ENCODE measurements at regions not wholly inside any gene's neighbourhood (a gene's known extent, or its start where the extent isn't known, plus 50 kb on each side); places are given as distances from the start of the nearest gene placed in this dataset.

DNA sequence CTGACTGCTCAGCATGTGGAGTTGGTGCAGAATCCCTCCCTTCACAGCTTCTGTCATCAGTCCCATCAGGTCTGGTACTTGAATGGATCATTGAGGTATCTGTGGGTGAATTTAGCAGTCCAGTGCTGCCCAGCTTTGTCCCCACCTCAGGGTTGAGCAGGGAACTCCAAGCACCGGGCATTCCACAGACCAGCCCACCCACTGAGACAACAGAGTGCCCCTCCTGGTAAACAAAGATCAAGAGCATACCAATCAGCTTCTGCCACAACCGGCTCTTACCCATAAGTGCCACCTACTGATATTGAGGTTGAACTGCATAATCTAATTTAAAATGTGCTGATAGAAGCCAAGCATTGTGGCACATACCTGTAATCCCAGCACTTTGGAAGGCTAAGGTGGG is 57.1 kb upstream of the FXR1 start:
- no TSS peak for BruUV-seq (replicated peaks)
- CTCF ChIA-PET: no interaction called here
- Histone ChIP-seq H3K9me3 (ENCODE audit: low read depth, low read length, poor library complexity, severe bottlenecking) (no peaks in the 10 kb centered on the region), H3K4me1 (ENCODE audit: insufficient read depth, low read length, poor library complexity, severe bottlenecking) (no peaks in the 10 kb centered on the region), H3K27ac (ENCODE audit: low read depth, low read length, poor library complexity, severe bottlenecking) (no peak overlapping the region), H3K36me3 (ENCODE audit: insufficient read depth, low read length, poor library complexity, severe bottlenecking) (no peaks in the 10 kb centered on the region), H3K4me3 (ENCODE audit: low read depth, low read length, poor library complexity, severe bottlenecking) (no peak overlapping the region), H3K27me3 (replicated peaks; ENCODE audit: insufficient read depth, low read depth, low read length, poor library complexity) (peaks cover 32% of the 10 kb centered on the region)
- POLR2A ChIA-PET (ENCODE audit: low non-redundant PET): no interaction called here
- peak; percentile 23 for DNase-seq (ENCODE audit: low spot score)
- TF ChIP-seq, protein P1, sequence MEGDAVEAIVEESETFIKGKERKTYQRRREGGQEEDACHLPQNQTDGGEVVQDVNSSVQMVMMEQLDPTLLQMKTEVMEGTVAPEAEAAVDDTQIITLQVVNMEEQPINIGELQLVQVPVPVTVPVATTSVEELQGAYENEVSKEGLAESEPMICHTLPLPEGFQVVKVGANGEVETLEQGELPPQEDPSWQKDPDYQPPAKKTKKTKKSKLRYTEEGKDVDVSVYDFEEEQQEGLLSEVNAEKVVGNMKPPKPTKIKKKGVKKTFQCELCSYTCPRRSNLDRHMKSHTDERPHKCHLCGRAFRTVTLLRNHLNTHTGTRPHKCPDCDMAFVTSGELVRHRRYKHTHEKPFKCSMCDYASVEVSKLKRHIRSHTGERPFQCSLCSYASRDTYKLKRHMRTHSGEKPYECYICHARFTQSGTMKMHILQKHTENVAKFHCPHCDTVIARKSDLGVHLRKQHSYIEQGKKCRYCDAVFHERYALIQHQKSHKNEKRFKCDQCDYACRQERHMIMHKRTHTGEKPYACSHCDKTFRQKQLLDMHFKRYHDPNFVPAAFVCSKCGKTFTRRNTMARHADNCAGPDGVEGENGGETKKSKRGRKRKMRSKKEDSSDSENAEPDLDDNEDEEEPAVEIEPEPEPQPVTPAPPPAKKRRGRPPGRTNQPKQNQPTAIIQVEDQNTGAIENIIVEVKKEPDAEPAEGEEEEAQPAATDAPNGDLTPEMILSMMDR (conservative IDR thresholded peaks at IDR 0.05; ENCODE audit: low read depth, low read length): peak; percentile 44; the same call in 1 of the 2 replicates
- TF ChIP-seq EZH2 (IDR thresholded peaks at IDR 0.05; ENCODE audit: borderline replicate concordance, low read depth, low read length, poor library complexity, severe bottlenecking): no peak
- intact Hi-C loops (cut with micrococcal nuclease; ENCODE audit: unreplicated experiment): no loop called here

- ChIA-PET CTCF (no interaction called here), POLR2A (ENCODE audit: low non-redundant PET) (no interaction called here)
- H3K36me3 ChIP-seq (ENCODE audit: insufficient read depth, low read length, poor library complexity, severe bottlenecking): no peaks in the 10 kb centered on the region
- no peak for TF ChIP-seq EZH2 (IDR thresholded peaks at IDR 0.05; ENCODE audit: borderline replicate concordance, low read depth, low read length, poor library complexity, severe bottlenecking)
- TF ChIP-seq, protein P1 (conservative IDR thresholded peaks at IDR 0.05; ENCODE audit: low read depth, low read length): no peak
- H3K4me1 ChIP-seq (ENCODE audit: insufficient read depth, low read length, poor library complexity, severe bottlenecking): no peaks in the 10 kb centered on the region
- DNase-seq (ENCODE audit: low spot score): no peak
- intact Hi-C loops (cut with micrococcal nuclease; ENCODE audit: unreplicated experiment): no loop called here
- H3K27me3 ChIP-seq (replicated peaks; ENCODE audit: insufficient read depth, low read depth, low read length, poor library complexity): peaks cover 28% of the 10 kb centered on the region
- BruUV-seq (replicated peaks): no TSS peak
- H3K9me3 ChIP-seq (ENCODE audit: low read depth, low read length, poor library complexity, severe bottlenecking): no peaks in the 10 kb centered on the region
- no peak overlapping the region for H3K27ac ChIP-seq (ENCODE audit: low read depth, low read length, poor library complexity, severe bottlenecking)
- no peak overlapping the region for H3K4me3 ChIP-seq (ENCODE audit: low read depth, low read length, poor library complexity, severe bottlenecking)
Measured at GRCh38 chr3:180855956-180856355, 56.5 kb upstream of the FXR1 start.

- CTCF ChIA-PET: no interaction called here
- intact Hi-C loops (cut with micrococcal nuclease; ENCODE audit: unreplicated experiment): no loop called here
- POLR2A ChIA-PET (ENCODE audit: low non-redundant PET): no interaction called here
- no peak overlapping the region for H3K27ac ChIP-seq (ENCODE audit: low read depth, low read length, poor library complexity, severe bottlenecking)
- H3K27me3 ChIP-seq (replicated peaks; ENCODE audit: insufficient read depth, low read depth, low read length, poor library complexity): peaks cover 9% of the 10 kb centered on the region
- no peak overlapping the region for H3K4me3 ChIP-seq (ENCODE audit: low read depth, low read length, poor library complexity, severe bottlenecking)
- TF ChIP-seq, protein P1 (conservative IDR thresholded peaks at IDR 0.05; ENCODE audit: low read depth, low read length): no peak
- no peak for TF ChIP-seq EZH2 (IDR thresholded peaks at IDR 0.05; ENCODE audit: borderline replicate concordance, low read depth, low read length, poor library complexity, severe bottlenecking)
- BruUV-seq (replicated peaks): no TSS peak
- no peak for DNase-seq (ENCODE audit: low spot score)
- no peaks in the 10 kb centered on the region for H3K4me1 ChIP-seq (ENCODE audit: insufficient read depth, low read length, poor library complexity, severe bottlenecking)
- H3K9me3 ChIP-seq (ENCODE audit: low read depth, low read length, poor library complexity, severe bottlenecking): no peaks in the 10 kb centered on the region
- no peaks in the 10 kb centered on the region for H3K36me3 ChIP-seq (ENCODE audit: insufficient read depth, low read length, poor library complexity, severe bottlenecking)
Measured at GRCh38 chr3:180860180-180860858, 52.2 kb upstream of the FXR1 start.

Measured in A673 (cell line).